ENCODE measurements at regions not wholly inside any gene's neighbourhood (a gene's known extent, or its start where the extent isn't known, plus 50 kb on each side); places are given as distances from the start of the nearest gene placed in this dataset.

- no peak overlapping the region for H3K4me3 ChIP-seq
- no peaks in the 10 kb centered on the region for H3K4me1 ChIP-seq
- no peak overlapping the region for H3K27ac ChIP-seq
- no peak for TF ChIP-seq CTCF (IDR thresholded peaks at IDR 0.05)
- ATAC-seq: no peak
- DNase-seq: no peak
- intact Hi-C loops (cut with DNase I): no loop called here
- H3K27me3 ChIP-seq: no peaks in the 10 kb centered on the region
- no peaks in the 10 kb centered on the region for H3K36me3 ChIP-seq
- no peak for FAIRE-seq
- H3K9me3 ChIP-seq: no peaks in the 10 kb centered on the region
These were observed 100.1 kb upstream of the PROK2 start for GRCh38 chr3:71885006-71885405.

- no peak for TF ChIP-seq CTCF (IDR thresholded peaks at IDR 0.05)
- FAIRE-seq (no peak), ATAC-seq (no peak), DNase-seq (no peak)
- WGBS, 2 donors: 56 to 70% methylated on average over 2 of the region's 2 CpGs
- H3K9me3 ChIP-seq: no peaks in the 10 kb centered on the region
- no peak overlapping the region for H3K4me3 ChIP-seq
- H3K4me1 ChIP-seq: no peaks in the 10 kb centered on the region
- no peaks in the 10 kb centered on the region for H3K36me3 ChIP-seq
- H3K27ac ChIP-seq: no peak overlapping the region
- intact Hi-C loops (cut with DNase I): no loop called here
- no peaks in the 10 kb centered on the region for H3K27me3 ChIP-seq
These were observed 96.8 kb upstream of the PROK2 start for GRCh38 chr3:71881732-71882131.

- H3K27ac ChIP-seq: no peak overlapping the region
- intact Hi-C loops (cut with DNase I): no loop called here
- peak in 2 of 6 donors; percentile 25 to 35 for DNase-seq
- no peak for FAIRE-seq
- no peak for TF ChIP-seq CTCF (IDR thresholded peaks at IDR 0.05)
- H3K4me1 ChIP-seq: no peaks in the 10 kb centered on the region
- no peaks in the 10 kb centered on the region for H3K36me3 ChIP-seq
- 57 to 71% methylated on average over 2 of the region's 2 CpGs for WGBS, 2 donors
- no peak overlapping the region for H3K4me3 ChIP-seq
- ATAC-seq: peak in 1 of 4 donors; percentile 56
- no peaks in the 10 kb centered on the region for H3K27me3 ChIP-seq
- H3K9me3 ChIP-seq: no peaks in the 10 kb centered on the region
These were observed 96.1 kb upstream of the PROK2 start for GRCh38 chr3:71881041-71881440.

DNA sequence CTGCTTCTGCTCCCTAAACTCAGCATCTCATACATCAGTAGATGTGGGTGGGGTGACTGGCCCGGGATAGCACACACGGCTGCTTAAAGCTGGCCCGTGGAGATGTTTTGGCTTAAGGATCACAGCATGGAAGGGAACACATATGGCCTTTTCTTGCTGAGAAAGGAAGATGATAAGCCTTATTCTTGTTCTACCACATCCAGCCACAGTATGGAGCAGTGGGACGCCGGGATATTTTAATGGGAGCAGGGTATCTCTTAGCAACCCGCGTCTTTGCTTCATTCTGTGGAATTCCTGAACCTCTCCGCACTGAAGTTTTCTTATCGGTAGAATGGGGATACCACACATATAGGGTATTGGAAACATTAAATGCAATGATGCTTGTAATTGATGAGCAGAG, 94.1 kb upstream of the PROK2 start:
- H3K4me3 ChIP-seq: no peak overlapping the region
- TF ChIP-seq CTCF (IDR thresholded peaks at IDR 0.05): no peak
- H3K27ac ChIP-seq: no peak overlapping the region
- no peaks in the 10 kb centered on the region for H3K4me1 ChIP-seq
- no peaks in the 10 kb centered on the region for H3K36me3 ChIP-seq
- no peak for DNase-seq
- H3K9me3 ChIP-seq: no peaks in the 10 kb centered on the region
- WGBS, 2 donors: 74 to 82% methylated on average over 9 of the region's 9 CpGs
- no peaks in the 10 kb centered on the region for H3K27me3 ChIP-seq
- FAIRE-seq: no peak
- intact Hi-C loops (cut with DNase I): loop anchor here in 1 of 3 donors (10.0 kb wide), 1 partner anchor 164 kb away; no protein-coding TSS in a partner anchor
- no peak for ATAC-seq

GRCh38 chr3:71876135-71877105, 91.5 kb upstream of the PROK2 start:
- no peak for TF ChIP-seq CTCF (IDR thresholded peaks at IDR 0.05)
- H3K4me1 ChIP-seq: no peaks in the 10 kb centered on the region
- H3K4me3 ChIP-seq: no peak overlapping the region
- H3K9me3 ChIP-seq: no peaks in the 10 kb centered on the region
- H3K27ac ChIP-seq: no peak overlapping the region
- no peaks in the 10 kb centered on the region for H3K27me3 ChIP-seq
- DNase-seq (no peak), ATAC-seq (no peak), FAIRE-seq (no peak)
- intact Hi-C loops (cut with DNase I): loop anchor here in 1 of 3 donors (10.0 kb wide), 1 partner anchor 162 kb away; no protein-coding TSS in a partner anchor
- 63 to 67% methylated on average over 8 of the region's 8 CpGs for WGBS, 2 donors
- no peaks in the 10 kb centered on the region for H3K36me3 ChIP-seq
